ENCODE measurements at regions not wholly inside any gene's neighbourhood (a gene's known extent, or its start where the extent isn't known, plus 50 kb on each side); places are given as distances from the start of the nearest gene placed in this dataset.

DNA sequence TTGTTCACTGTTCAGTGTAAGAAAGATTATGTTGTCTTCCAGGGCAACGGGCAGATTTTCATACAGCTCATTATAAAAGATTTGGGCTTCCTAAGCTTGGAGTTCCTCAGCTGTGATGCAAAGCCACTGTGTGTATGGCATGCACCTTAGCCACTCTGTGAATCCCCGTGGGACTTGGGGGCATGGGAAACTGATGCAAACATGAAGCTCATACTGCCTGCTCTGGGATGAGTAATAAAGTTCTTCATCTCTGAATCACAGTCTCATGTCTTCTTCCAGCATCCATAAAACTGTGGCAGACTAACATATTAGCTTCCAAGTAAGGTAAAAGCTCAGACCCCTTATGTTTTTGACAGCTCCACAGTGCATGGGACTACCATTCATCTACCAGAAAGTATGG lies 154.3 kb upstream of the RORA start:
- 0% methylated on average over 2 of the region's 2 CpGs for WGBS (ENCODE audit: insufficient coverage, insufficient replicate concordance, low lambda C conversion rate, missing lambda C conversion rate)
- H3K9ac ChIP-seq (ENCODE audit: control insufficient read depth, insufficient read depth, low read length), result no peak overlapping the region
- RAD21 ChIA-PET (ENCODE audit: unreplicated experiment), result no interaction called here
- no peak overlapping the region for H3K27ac ChIP-seq (ENCODE audit: control insufficient read depth, insufficient read depth)
- H3K27me3 ChIP-seq (replicated peaks in 1 of 2; ENCODE audit: control insufficient read depth in 2 of 2, insufficient read depth in 2 of 2, low read length in 1 of 2), result no peaks in the 10 kb centered on the region; a peak in 1 of 4 replicates
- H4K20me1 ChIP-seq (ENCODE audit: control insufficient read depth, insufficient read depth), result no peaks in the 10 kb centered on the region
- in situ Hi-C loops (cut with MboI), result no loop called here
- no peaks in the 10 kb centered on the region for H3K36me3 ChIP-seq (ENCODE audit: control insufficient read depth in 2 of 2, insufficient read depth in 2 of 2, low read length in 1 of 2)
- POLR2A ChIA-PET, result no interaction called here
- intact Hi-C loops (cut with micrococcal nuclease; ENCODE audit: unreplicated experiment), result no loop called here
- no peak overlapping the region for H3K4me2 ChIP-seq (ENCODE audit: control insufficient read depth, insufficient read depth)
- SMC1A ChIA-PET (ENCODE audit: uncharacterized antibody, unreplicated experiment), result no interaction called here
- TF ChIP-seq, protein P1, sequence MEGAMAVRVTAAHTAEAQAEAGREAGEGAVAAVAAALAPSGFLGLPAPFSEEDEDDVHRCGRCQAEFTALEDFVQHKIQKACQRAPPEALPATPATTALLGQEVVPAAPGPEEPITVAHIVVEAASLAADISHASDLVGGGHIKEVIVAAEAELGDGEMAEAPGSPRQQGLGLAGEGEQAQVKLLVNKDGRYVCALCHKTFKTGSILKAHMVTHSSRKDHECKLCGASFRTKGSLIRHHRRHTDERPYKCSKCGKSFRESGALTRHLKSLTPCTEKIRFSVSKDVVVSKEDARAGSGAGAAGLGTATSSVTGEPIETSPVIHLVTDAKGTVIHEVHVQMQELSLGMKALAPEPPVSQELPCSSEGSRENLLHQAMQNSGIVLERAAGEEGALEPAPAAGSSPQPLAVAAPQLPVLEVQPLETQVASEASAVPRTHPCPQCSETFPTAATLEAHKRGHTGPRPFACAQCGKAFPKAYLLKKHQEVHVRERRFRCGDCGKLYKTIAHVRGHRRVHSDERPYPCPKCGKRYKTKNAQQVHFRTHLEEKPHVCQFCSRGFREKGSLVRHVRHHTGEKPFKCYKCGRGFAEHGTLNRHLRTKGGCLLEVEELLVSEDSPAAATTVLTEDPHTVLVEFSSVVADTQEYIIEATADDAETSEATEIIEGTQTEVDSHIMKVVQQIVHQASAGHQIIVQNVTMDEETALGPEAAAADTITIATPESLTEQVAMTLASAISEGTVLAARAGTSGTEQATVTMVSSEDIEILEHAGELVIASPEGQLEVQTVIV (IDR thresholded peaks at IDR 0.05; ENCODE audit: borderline replicate concordance, partially characterized antibody), result no peak
- TF ChIP-seq, protein P2, sequence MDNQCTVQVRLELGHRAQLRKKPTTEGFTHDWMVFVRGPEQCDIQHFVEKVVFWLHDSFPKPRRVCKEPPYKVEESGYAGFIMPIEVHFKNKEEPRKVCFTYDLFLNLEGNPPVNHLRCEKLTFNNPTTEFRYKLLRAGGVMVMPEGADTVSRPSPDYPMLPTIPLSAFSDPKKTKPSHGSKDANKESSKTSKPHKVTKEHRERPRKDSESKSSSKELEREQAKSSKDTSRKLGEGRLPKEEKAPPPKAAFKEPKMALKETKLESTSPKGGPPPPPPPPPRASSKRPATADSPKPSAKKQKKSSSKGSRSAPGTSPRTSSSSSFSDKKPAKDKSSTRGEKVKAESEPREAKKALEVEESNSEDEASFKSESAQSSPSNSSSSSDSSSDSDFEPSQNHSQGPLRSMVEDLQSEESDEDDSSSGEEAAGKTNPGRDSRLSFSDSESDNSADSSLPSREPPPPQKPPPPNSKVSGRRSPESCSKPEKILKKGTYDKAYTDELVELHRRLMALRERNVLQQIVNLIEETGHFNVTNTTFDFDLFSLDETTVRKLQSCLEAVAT (IDR thresholded peaks at IDR 0.05), result no peak
- TF ChIP-seq RELA (IDR thresholded peaks at IDR 0.05; ENCODE audit: borderline replicate concordance, partially characterized antibody), result no peak
- no peak for TF ChIP-seq RAD21 (IDR thresholded peaks at IDR 0.05; ENCODE audit: insufficient read depth, low read depth, low read length)
- TF ChIP-seq, protein P3, sequence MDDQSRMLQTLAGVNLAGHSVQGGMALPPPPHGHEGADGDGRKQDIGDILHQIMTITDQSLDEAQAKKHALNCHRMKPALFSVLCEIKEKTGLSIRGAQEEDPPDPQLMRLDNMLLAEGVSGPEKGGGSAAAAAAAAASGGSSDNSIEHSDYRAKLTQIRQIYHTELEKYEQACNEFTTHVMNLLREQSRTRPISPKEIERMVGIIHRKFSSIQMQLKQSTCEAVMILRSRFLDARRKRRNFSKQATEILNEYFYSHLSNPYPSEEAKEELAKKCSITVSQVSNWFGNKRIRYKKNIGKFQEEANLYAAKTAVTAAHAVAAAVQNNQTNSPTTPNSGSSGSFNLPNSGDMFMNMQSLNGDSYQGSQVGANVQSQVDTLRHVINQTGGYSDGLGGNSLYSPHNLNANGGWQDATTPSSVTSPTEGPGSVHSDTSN (IDR thresholded peaks at IDR 0.05; ENCODE audit: insufficient replicate concordance, low read depth, low read length), result no peak
- no peaks in the 10 kb centered on the region for H3K4me1 ChIP-seq (ENCODE audit: control insufficient read depth, insufficient read depth, low read length)
- no peak for ATAC-seq
- no peak for DNase-seq (ENCODE audit: low read depth, low spot score)
- no peak overlapping the region for H3K4me3 ChIP-seq
- no peak overlapping the region for H2AFZ ChIP-seq (ENCODE audit: control insufficient read depth, low read depth, low read length)
- BruUV-seq (replicated peaks), result no TSS peak
- H3K79me2 ChIP-seq (ENCODE audit: control insufficient read depth, insufficient read depth, low read length), result no peaks in the 10 kb centered on the region
- CTCF ChIA-PET, result no interaction called here
- FAIRE-seq, result no peak
- H3K9me3 ChIP-seq (replicated peaks; ENCODE audit: control insufficient read depth, insufficient read depth, low read length), result no peaks in the 10 kb centered on the region
